HepG2 (cell line): ENCODE measurements at regions not wholly inside any gene's neighbourhood (a gene's known extent, or its start where the extent isn't known, plus 50 kb on each side); places are given as distances from the start of the nearest gene placed in this dataset.

Experiments
- AFF4 ChIP-seq: sonication (generic); formaldehyde crosslinking; IDR thresholded peaks from 2 replicates; pipeline ENCODE4 v1.4.0; 2020; ENCODE audit warnings: missing genetic modification reagents
- ARID2 ChIP-seq: sonication (generic); formaldehyde crosslinking; IDR thresholded peaks from 2 replicates; pipeline ENCODE4 v1.8.1; 2022; ENCODE audit warnings: mild to moderate bottlenecking, missing genetic modification reagents, borderline replicate concordance
- CHD2 ChIP-seq: IDR thresholded peaks from 2 replicates; pipeline ENCODE4 v1.6.1; 2011; ENCODE audit warnings: low read depth, low read length, improper control_type of control experiment
- CTCF ChIP-seq: sonication (generic); formaldehyde crosslinking; IDR thresholded peaks from 2 replicates; pipeline ENCODE4 v1.5.0; 2020; ENCODE audit warnings: mild to moderate bottlenecking, missing genetic modification reagents, moderate library complexity
- ELK4 ChIP-seq: sonication (generic); formaldehyde crosslinking; IDR thresholded peaks from 2 replicates; pipeline ENCODE4 v1.9.0; 2021; ENCODE audit warnings: missing genetic modification reagents, borderline replicate concordance
- GRHL1 ChIP-seq: sonication (generic); formaldehyde crosslinking; conservative IDR thresholded peaks from 2 replicates; pipeline ENCODE4 v1.8.0; 2022; ENCODE audit warnings: missing genetic modification reagents
- GTF2F1 ChIP-seq: fragments of 150-350 bp; IDR thresholded peaks from 2 replicates; pipeline ENCODE4 v1.6.1; 2014; ENCODE audit warnings: low read length
- HOMEZ ChIP-seq: IDR thresholded peaks from 2 replicates; pipeline ENCODE4 v1.6.1; 2016; ENCODE audit warnings: low read depth
- MATR3 ChIP-seq: sonication (generic); formaldehyde crosslinking; IDR thresholded peaks from 2 replicates; pipeline ENCODE4 v1.4.0; 2020; ENCODE audit warnings: missing genetic modification reagents
- ZNF652 ChIP-seq: IDR thresholded peaks from 2 replicates; pipeline ENCODE4 v1.6.1; 2016; ENCODE audit warnings: low read depth, borderline replicate concordance
- ZNF674 ChIP-seq: sonication (generic); formaldehyde crosslinking; IDR thresholded peaks from 2 replicates; pipeline ENCODE4 v1.5.0; 2020; ENCODE audit warnings: low read depth, mild to moderate bottlenecking, missing genetic modification reagents

- no peak for TF ChIP-seq HOMEZ (CRISPR knock-in tag)
- TF ChIP-seq ARID2 (CRISPR knock-in tag): no peak
- no peak for TF ChIP-seq MATR3 (CRISPR knock-in tag)
- no peak for TF ChIP-seq ZNF674 (CRISPR knock-in tag)
- no peak for TF ChIP-seq GTF2F1
- no peak for TF ChIP-seq ZNF652 (CRISPR knock-in tag)
- no peak for TF ChIP-seq ELK4
- no peak for TF ChIP-seq CTCF (CRISPR knock-in tag)
- no peak for TF ChIP-seq CHD2
- no peak for TF ChIP-seq GRHL1 (CRISPR knock-in tag)
- TF ChIP-seq AFF4 (CRISPR knock-in tag): no peak
Observed at GRCh38 chr21:24730661-24731060, 876.6 kb downstream of the MRPL39 start.
